Fibroblast of skin of abdomen (primary cell): ENCODE measurements at regions not wholly inside any gene's neighbourhood (a gene's known extent, or its start where the extent isn't known, plus 50 kb on each side); places are given as distances from the start of the nearest gene placed in this dataset.

Experiments used
- DNase-seq: peaks from one replicate; pipeline ENCODE4 v3.0.0-alpha.2; 2013

DNA sequence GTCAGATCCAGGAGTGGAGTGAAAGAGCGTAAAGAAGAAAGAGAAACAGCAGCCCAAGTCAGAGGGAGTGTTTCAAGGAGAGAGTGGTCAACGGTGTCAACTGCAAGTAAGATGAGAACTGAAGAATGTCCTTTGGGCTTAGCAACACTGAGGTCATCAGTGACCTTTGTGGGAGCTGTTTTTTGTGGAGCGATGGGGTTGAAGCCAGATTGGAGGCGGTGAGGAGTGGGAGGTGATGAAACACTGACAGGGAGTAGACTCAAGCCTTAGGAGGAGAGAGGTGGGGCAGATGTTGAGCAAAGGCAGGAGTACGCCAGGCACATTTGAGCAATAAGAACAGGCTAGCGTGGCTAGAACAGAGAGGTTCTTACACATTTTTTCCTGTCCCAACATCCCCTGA, 103.7 kb upstream of the GNAO1 start:
- no peak for DNase-seq

DNA sequence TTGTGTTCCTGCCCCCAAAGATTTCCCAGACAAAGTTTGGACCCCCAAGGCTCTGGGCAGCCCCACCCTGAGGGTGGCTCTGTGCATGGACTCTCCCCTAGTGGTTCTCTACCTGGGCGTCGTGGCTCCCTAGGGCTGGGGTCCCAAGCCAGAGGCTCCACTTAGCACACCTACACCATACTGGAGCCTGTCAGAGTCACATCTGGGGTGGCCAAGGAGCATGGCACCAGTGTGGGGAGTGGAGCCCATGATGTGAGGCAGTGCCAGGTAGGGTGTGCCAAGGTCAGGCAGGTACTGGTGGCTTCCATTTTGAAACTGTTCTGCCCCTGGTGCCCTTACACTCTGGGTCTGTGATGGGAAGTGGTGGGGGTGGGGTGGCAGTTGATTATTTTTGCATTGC, 109.9 kb upstream of the GNAO1 start:
- DNase-seq = no peak

DNA sequence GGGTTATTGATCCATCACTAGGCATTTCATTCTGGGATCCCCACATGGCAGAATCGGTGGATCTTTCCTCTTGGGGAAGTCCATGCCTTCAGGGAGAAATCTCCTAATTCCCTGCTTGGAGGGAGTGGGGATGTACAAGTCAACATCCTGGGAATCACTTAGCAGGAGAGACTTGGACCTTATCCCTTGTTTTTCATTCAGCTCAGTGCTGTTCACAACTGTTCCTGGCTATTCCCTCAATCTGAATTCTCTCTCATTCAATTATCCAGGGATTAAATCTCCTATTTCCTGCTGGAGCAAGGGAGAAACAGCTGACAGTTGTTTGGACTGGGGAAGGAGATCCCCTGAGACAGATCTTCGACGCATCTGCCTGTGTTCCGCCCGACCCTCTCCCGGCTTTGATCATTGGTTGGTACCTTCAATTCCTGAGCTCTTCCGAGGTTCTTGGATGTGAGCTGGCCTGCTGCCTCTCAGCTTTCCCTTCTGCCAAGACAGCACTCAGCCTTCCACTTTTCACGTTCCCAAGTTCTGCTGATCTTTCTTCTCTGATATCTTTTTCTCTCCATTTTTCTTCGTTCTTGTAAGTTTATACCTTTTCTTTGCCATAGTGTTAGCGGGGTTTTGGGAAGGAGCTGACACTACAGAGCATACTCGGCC, 115.4 kb upstream of the GNAO1 start:
- no peak for DNase-seq

DNA sequence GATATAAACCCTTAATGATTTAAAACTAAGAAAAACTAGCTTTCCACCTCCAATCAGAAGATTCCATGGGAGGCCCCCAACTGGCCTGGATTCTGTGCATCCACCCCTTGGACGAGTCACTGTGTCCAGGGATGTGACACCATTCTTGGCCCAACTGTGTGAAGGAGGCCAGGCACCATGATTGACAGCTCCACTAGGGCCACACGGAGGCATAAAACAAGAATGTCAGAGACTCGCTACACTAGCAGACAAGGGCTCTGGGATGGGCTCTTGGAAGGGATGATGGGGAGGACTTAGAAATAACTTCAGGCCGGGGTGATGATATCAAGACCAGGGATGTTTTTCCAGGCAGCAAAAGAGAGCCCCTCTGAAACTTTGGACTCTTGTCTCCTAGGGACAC, 117.8 kb upstream of the GNAO1 start:
- DNase-seq = no peak

DNA sequence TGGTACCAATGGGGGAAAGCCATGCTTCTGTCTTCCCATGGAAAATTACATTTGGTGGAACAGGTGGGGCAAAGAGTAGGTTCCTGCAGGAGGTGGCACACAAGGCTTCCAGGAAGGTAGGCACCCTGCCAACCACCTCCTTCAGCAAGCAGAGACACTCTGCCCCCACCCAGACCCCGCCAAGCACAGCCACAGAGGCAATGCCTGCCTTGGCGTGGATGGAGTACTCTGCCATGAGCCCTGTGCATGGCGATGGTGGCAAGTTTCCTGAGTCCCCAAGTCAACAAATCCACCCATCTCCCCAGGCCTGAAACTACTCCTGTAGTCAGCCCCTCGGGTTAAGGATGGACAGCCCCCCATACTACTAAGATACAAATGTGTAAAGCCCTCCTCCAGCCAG, 119.2 kb upstream of the GNAO1 start:
- no peak for DNase-seq

DNA sequence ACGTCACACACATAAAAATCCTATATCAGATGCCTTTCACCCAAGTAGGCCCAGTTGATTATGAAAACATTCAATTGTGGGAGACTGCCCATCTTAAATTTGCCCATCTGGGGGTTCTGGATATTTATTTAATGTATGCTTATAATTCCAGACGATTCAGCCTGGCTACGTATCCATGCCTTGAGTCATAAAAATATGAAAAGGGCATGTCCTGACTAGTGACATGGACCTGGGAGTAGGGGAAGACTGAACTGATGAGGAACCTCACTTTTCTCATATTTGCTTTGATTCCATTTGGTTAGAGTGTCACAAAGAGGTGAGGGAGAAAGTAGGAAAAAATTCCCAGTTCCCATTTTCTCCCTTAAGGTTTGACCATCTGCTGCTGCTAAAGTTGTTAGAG, 122.5 kb upstream of the GNAO1 start:
- DNase-seq = no peak

DNA sequence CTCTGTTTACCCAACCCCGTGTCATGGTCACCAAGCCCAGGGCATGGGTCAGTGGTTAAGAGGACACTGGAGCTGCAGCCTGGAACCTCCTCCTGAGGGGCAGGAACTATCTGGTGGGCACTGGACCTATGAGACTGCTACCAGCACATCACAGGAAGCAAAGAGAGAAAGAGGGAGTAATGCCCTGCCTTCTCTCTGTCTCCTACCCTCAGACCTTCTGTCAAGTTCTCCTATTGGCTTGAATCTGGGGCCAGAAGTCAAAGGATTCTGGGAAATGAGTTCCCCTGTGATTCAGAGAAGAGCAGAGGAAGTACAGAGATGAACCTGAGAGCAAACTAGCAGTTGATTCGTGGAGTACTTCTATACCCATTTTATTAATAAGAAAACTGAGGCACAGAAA, 123.0 kb upstream of the GNAO1 start:
- DNase-seq = no peak

DNA sequence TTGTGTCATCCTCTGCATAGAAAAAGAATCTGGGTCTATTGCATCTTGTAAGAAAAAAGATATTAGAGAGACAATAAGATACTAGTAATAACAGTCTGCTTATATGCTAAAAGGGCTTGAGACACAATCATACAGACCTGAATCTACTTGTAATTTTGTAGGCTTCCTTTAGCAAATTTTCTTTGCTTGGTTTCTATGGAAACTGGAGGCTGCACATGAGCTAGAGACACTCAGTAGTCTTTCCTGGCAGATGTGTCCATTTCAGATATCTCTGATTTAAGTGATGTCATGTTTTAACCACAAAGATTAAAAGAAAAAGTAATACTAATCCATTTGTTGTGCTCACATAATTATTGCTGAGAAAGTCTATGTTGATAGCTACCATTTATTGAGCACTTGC, 123.9 kb upstream of the GNAO1 start:
- DNase-seq = no peak

DNA sequence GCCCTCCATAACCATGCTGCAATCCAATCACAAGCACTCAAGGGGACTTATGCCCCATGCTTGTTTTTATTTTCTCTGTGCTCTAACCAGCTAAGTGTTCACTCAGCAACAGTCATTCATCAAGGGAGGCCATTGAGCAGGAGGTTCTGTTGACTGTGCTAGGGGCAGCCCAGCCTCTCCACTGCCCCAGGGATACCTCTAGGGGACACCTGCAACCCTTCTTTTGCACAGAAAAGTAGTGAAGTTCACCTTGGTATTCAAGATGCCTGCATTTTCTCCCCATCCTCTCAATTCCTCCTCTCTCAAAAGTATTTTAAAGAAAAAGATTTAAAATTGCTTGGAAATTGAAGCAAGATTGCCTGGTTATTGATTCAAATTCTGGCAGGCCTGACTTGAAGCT, 124.7 kb upstream of the GNAO1 start:
- DNase-seq = no peak

DNA sequence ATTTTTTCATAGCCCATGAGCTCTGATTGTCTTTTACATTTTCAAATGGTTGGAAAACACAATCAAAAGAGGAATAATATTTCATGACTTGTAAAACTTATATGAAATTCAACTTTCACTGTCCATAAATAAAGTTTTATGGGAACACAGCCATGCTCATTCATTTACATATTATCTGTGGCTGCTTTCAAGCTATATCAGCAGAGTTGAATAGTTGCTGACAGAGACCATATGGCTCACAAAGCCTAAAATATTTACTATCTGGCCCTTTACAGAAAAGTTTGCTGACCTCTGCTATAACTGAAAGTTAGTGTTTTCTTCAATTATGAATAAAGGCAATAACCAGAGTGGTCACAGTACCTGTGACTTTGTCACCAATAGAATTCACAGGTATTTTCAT, 128.2 kb upstream of the GNAO1 start:
- DNase-seq = no peak

DNA sequence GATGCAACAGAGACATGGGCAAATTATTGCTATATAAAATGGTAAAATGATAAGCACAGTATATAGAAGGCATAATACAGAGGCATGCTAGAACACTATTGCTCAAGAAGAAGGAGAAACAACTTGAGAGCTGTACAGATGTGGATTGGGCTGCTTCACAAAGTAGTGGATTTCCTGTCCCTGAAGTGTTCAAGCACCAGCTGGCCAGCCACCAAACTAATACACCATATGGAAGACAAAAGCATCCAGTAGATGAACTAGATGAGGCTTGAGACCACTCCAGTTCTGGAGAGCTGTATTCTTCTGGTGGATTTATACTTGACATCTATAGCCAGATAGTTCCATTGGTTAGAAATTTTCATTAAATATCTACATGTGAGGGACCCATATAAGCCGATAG, 134.1 kb upstream of the GNAO1 start:
- DNase-seq = no peak

DNA sequence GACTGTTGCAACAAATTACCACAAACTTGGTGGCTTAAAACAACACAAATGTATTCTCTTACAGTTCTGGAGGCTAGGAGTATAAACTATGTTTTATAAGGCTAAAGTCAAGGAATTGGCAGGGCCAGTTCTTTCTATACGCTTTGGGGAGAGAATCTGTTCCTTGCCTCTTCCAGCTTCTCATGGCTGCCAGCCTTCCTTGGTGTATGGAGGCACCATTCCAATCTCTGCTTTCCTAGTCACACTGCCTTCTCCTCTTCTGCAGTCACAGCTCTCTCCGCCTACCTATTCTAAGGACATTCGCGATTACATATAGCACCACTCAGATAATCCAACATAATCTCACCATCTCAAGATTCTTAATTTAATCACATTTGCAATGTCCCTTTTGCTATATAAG, 140.4 kb upstream of the GNAO1 start:
- DNase-seq = no peak

DNA sequence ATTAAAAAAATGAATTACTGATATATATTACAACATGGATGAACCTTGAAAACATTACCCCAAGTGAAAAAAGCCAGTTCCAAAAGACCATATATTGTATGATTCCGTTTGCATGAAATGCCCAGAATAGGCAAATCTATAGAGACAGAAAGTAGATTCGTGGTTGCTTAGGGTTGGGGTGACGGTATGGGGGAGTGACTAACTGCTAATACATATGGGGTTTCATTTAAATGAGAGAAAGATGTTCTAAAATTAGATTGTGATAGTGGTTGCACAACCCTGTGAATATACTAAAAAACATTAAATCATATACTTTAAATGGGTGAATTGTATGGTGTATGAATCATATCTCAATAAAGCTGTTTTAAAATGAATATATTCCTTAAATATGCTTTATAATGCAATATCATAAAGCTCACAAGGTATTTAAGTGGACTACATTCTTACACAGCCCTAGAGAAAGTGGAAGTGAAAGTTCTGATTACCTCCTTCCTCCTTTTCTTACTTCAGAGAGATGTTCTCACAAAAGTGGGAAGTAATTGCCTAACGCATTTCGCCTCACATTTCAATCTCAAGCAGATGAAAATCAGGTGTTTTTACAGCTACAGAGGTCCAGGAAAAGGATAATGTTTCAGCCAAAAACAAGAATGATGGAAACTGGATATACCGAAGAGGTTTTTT, 142.7 kb upstream of the GNAO1 start:
- DNase-seq = no peak

DNA sequence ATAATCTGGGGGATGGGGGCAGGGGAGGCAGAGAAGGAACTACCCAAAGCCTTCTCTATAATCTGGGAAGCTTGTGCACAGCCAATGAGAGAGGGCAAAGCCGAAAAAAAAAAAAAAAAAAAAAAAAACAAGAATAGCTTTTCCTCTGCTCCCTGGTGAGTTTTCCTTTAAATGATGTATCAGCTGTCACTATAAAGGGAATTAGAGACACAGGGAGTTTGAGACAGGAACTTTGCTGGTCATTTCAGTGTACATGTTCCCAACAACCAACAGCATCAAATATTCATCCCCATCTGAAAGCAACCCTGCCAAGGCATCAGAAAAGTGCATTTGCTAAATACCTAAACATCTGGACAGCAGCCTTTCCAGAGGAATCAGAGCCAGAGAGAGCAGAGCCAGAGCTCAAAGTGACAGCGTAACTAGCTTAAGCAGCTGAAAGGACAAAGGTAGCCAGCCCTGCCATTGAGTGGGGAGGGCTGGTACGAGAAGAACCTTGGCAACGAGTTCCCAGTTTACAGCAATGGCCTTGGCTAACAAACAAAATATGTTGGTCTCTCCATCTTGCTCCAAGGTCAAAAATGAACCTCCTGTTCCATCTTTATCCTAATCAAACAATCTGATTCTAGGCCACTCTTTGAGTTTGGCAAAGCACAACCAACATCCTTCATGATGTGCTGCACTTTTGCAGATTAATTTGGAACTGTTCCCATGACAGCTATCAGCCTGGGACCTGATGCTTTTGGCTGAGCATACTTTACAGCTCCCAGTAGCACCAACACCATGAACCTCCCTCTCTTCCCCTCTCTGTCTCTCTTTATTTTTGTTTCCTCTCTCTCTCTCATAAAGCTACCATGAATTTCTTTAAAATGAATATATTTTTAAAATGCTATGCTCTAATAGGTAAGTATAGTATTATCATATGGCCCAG, 143.7 kb upstream of the GNAO1 start:
- no peak for DNase-seq

DNA sequence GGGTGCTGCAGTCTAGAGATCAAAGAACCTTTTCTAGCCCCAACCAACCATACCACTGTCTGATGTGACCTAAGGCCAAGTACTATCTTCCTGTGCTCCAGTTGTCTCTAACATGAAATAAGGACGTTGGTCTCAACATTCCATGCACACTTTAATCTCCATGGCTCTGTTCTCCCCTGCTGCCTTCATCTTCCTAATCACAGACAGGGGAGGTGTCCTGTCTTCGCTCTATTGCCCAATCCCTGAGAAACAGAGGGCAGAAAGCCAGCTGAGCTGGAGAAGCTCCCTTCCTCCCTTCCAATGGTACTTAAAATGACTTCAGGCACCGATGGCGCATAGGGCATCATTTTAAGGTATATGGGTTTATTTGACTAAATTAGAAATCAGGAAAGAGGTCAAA, 148.9 kb upstream of the GNAO1 start:
- no peak for DNase-seq

DNA sequence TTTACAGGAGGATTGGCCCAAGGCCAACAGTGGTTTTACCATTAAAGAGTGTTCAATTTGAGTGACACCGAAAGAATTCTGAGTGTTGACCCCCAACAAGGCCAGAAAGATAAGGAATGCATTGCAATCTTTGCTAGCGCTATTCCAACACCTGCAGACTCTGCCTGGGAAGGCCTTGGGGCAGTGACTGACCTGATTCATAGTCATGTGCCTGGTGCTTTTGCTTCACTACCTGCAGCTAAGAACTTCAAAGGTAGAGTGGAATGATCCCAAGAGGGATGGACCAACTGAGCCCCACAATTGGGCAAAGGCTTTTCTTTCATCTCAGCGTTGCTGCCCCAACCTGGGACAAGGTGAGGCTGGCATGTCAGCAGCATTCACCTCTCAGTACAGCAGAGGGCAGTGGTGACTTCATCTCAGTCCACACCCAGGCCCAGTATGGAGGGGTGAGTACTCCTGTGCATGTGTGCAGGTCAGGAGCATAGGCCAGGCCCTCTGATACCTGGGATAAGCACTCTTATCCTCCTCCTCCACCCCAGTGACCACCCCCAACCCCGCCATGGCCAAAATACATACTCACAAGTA, 149.6 kb upstream of the GNAO1 start:
- no peak for DNase-seq

DNA sequence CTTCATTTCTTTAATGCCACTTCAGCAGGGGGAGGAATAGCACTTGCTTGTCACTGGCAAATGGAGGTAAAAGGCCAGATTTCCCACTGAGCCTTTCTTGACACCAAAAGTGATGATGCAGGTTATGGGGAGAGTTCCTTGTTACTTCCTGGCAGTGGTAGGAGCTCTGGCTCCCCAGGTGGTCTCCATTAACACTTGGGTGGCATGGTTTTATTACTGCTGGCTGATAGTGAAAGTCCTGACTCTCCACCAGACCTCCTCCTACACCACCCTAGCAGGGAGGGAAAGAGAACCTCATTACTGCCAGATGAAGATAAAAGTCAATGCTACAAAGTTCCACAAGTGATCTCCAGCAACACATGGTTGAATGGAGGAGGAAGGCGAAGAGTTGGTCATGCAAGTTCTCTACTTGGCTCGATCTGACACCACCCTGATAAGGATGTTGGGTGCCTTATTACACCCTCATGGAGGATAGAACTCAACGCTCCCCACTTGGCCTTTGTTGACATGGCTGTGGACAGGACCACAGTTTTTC, 152.7 kb upstream of the GNAO1 start:
- DNase-seq = no peak

DNA sequence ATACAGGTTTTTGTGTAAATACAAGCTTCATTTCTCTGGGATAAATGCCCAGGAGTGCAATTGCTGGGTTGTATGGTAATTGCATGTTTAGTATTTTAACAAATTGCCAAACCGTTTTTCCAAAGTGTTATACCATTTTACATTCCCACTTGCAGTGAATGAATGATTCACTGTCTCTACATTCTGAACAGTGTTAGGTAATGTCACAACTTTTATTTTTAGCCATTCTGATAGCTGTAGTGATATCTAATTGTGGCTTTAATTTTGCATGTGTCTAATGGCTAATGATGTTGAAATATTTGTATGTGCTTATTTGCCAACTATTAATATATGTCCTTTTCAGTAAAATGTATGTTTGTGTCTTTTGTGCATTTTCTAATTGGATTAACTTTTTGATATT, 156.9 kb upstream of the CES5A start:
- DNase-seq = no peak

DNA sequence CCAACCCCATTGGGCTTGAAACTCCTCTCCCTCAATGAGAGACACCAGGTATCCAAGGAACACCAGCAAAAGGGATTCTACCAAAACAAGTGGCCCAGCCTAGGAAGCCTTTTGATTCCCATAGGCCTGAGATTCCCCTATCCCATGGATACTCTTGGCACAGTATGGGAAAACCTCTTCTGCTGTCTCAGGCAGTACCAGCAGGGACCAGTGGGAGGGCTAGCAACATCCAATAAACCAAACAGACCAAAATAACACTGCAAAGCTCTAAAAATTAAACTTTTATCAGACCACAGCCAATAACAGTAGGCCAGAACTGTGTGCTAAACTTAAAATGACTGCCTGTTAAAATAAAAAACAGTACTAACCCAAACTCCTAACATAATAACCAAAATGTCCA, 153.9 kb upstream of the CES5A start:
- DNase-seq = no peak

DNA sequence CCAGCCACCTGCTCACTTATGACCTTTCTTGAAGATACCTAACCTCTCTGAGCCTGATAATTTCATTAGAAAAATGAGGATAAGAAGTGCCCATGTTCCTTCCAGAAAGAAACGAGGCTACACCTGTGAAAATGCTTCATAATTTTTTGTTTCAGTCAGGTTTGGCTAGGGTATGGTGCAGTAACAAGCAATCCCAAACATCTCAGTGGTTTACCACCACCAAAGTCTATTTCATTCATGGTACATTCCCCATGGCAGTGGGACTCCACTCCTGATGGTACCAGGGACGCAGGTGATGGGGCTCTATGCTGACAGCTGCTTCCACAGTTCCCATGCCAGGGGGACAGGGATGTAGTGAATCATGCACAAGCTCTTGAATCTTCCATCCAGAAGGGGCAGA, 147.6 kb upstream of the CES5A start:
- DNase-seq = no peak

DNA sequence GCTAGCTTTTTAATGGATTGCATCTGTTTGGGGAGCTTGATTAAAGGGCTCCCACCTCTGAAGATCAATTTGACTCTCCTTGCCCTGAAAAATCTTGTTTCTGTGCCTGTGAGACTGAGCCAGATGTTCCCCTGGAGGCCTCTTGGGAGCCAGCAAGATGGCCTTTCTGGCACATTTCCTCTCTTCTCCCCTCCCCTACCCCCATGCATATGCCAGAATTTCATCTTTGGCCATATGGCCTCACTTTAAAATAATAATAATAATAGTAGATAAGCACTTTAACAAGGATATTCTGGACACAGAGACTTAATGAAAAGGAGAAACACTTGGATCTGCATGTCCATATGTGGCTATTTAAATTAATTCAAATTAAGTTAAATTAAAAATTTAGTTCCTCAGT, 144.1 kb upstream of the CES5A start:
- DNase-seq = no peak

DNA sequence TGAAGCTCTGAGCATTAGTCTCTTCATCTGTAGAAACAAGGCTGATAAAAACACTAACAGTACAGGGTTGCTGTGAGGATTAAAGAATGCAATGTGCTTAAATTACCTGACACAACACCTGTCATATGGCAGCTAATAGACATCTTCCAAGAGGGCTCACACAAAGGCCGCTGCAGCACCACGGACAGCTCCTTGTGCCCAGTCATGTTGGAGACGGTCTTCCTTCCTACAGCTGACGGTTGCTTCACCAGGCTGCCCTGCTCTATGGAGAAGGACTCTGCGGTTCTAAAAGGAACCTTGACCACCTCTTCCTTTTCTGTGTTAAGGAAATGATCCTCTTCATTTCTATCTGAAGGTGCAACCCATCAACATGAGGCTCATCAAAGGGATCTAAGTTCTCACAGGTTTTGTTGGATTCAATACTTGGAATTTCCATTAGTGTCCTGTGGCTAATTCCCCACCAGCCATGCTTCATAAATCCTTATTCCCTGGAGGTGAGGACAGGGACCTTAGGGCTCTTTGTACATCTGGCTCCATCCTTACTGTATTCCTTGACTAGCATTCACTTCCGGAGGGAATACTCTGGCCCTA, 138.9 kb upstream of the CES5A start:
- peak; percentile 27 for DNase-seq

DNA sequence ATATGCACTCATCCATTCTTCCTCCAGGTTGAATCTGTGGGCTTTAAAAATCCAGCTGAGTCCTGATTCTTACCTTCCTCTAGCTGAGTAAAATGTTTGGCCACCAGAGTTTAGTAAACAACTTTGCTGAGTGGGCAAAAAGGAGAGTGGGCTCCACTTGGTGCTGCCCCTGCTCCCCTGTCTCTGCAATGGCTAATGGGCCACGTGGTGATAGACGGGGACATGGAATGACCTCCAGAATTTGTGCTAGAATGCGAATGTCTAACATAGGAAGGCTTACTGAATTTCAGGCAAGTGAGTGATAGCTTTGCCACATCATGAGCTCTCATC, 137.3 kb upstream of the CES5A start:
- no peak for DNase-seq
